H9 (cell line): ENCODE measurements at regions not wholly inside any gene's neighbourhood (a gene's known extent, or its start where the extent isn't known, plus 50 kb on each side); places are given as distances from the start of the nearest gene placed in this dataset.

Experiments used
- DNase-seq: peaks from one replicate; pipeline ENCODE4 v3.0.0-alpha.2; 2017
- H2AFZ ChIP-seq: one replicate; pipeline ENCODE4 v1.6.1; 2013; ENCODE audit warnings: mild to moderate bottlenecking, low read length, control low read depth, moderate library complexity
- H2AK5ac ChIP-seq: 2 replicates; pipeline ENCODE4 v1.6.1; 2013; ENCODE audit warnings: low read length, control low read depth, mixed read lengths; ENCODE audit not compliant: insufficient read length
- H2BK120ac ChIP-seq: one replicate; pipeline ENCODE4 v1.6.1; 2013; ENCODE audit warnings: low read depth, mild to moderate bottlenecking, low read length, control low read depth, inconsistent platforms; ENCODE audit not compliant: poor library complexity, severe bottlenecking
- H2BK12ac ChIP-seq: 2 replicates; pipeline ENCODE4 v1.6.1; 2013; ENCODE audit warnings: low read length, control low read depth, mixed read lengths, low read depth; ENCODE audit not compliant: insufficient read length
- H2BK15ac ChIP-seq: 2 replicates; pipeline ENCODE4 v1.6.1; 2013; ENCODE audit warnings: low read depth, low read length, control low read depth
- H2BK20ac ChIP-seq: one replicate; pipeline ENCODE4 v1.6.1; 2013; ENCODE audit warnings: low read depth, mild to moderate bottlenecking, low read length, control low read depth, inconsistent platforms; ENCODE audit not compliant: poor library complexity, severe bottlenecking
- H2BK5ac ChIP-seq: 2 replicates; pipeline ENCODE4 v1.6.1; 2013; ENCODE audit warnings: low read length, control low read depth, mixed read lengths; ENCODE audit not compliant: insufficient read length
- H3K14ac ChIP-seq: 2 replicates; pipeline ENCODE4 v1.6.1; 2013; ENCODE audit warnings: low read length, control low read depth; ENCODE audit not compliant: insufficient read depth
- H3K18ac ChIP-seq: 2 replicates; pipeline ENCODE4 v1.6.1; 2013; ENCODE audit warnings: low read depth, mild to moderate bottlenecking, mixed read lengths, low read length, control low read depth; ENCODE audit not compliant: insufficient read length
- H3K23ac ChIP-seq: 2 replicates; pipeline ENCODE4 v1.6.1; 2013; ENCODE audit warnings: low read length, control low read depth, mixed read lengths, low read depth; ENCODE audit not compliant: insufficient read length
- H3K23me2 ChIP-seq: 2 replicates; pipeline ENCODE4 v1.6.1; 2013; ENCODE audit warnings: low read depth, mild to moderate bottlenecking, mixed read lengths, low read length, control low read depth; ENCODE audit not compliant: insufficient read length, poor library complexity, severe bottlenecking
- H3K27ac ChIP-seq: 2 replicates; pipeline ENCODE4 v1.5.1; 2013; ENCODE audit warnings: low read length, control low read depth, mixed read lengths, low read depth; ENCODE audit not compliant: insufficient read length
- H3K27me3 ChIP-seq: 2 replicates; pipeline ENCODE4 v1.6.1; 2013; ENCODE audit warnings: low read length, control low read depth, inconsistent platforms; ENCODE audit not compliant: insufficient read depth
- H3K4ac ChIP-seq: 2 replicates; pipeline ENCODE4 v1.6.1; 2013; ENCODE audit warnings: low read depth, mild to moderate bottlenecking, control low read depth, inconsistent platforms, low read length, moderate library complexity
- H3K4me1 ChIP-seq: 2 replicates; pipeline ENCODE4 v1.6.1; 2013; ENCODE audit warnings: low read length, control low read depth, inconsistent platforms; ENCODE audit not compliant: insufficient read depth
- H3K4me2 ChIP-seq: 2 replicates; pipeline ENCODE4 v1.6.1; 2013; ENCODE audit warnings: low read length, control low read depth, mixed read lengths; ENCODE audit not compliant: insufficient read length, insufficient read depth
- H3K56ac ChIP-seq: 2 replicates; pipeline ENCODE4 v1.6.1; 2013; ENCODE audit warnings: low read depth, mild to moderate bottlenecking, mixed read lengths, low read length, control low read depth; ENCODE audit not compliant: insufficient read length
- H3K79me1 ChIP-seq: 2 replicates; pipeline ENCODE4 v1.6.1; 2013; ENCODE audit warnings: low read depth, mild to moderate bottlenecking, moderate library complexity, low read length, control low read depth, inconsistent platforms; ENCODE audit not compliant: insufficient read depth, poor library complexity, severe bottlenecking
- H3K79me2 ChIP-seq: 2 replicates; pipeline ENCODE4 v1.6.1; 2013; ENCODE audit warnings: low read length, control low read depth, inconsistent platforms; ENCODE audit not compliant: insufficient read depth
- H3K9ac ChIP-seq: 2 replicates; pipeline ENCODE4 v1.6.1; 2013; ENCODE audit warnings: low read length, control low read depth, mixed read lengths; ENCODE audit not compliant: insufficient read length; ENCODE audit errors: extremely low read depth
- H3K9me3 ChIP-seq: one replicate; pipeline ENCODE4 v1.6.1; 2013; ENCODE audit warnings: low read depth, low read length, inconsistent platforms; ENCODE audit not compliant: control insufficient read depth
- H3T11ph ChIP-seq: one replicate; pipeline ENCODE4 v1.6.1; 2013; ENCODE audit warnings: mild to moderate bottlenecking, low read length, control low read depth, inconsistent platforms
- H4K20me1 ChIP-seq: one replicate; pipeline ENCODE4 v1.6.1; 2013; ENCODE audit not compliant: control insufficient read depth, insufficient read length, insufficient read depth
- H4K5ac ChIP-seq: 2 replicates; pipeline ENCODE4 v1.6.1; 2013; ENCODE audit warnings: low read depth, mild to moderate bottlenecking, mixed read lengths, low read length, control low read depth; ENCODE audit not compliant: insufficient read length
- H4K8ac ChIP-seq: replicated peaks from 2 replicates; pipeline ENCODE4 v1.6.1; 2013; ENCODE audit warnings: low read length, control low read depth, mixed read lengths, low read depth; ENCODE audit not compliant: insufficient read length
- H4K91ac ChIP-seq: 2 replicates; pipeline ENCODE4 v1.6.1; 2013; ENCODE audit warnings: low read depth, mild to moderate bottlenecking, moderate library complexity, mixed read lengths, low read length, control low read depth; ENCODE audit not compliant: insufficient read length
- H3K27ac Mint-ChIP-seq, 3 experiments: 2 replicates in 2 of 3; 3 replicates in 1 of 3; pipeline ENCODE4 v1.8.0; 2020 to 2021; ENCODE audit warnings: mixed read lengths in 3 of 3, mild to moderate bottlenecking in 1 of 3, moderate library complexity in 1 of 3
- H3K27me3 Mint-ChIP-seq: 2 replicates; pipeline ENCODE4 v1.8.0; 2021; ENCODE audit warnings: low read depth, mild to moderate bottlenecking, moderate library complexity, mixed read lengths
- H3K36me3 Mint-ChIP-seq, 3 experiments: 2 replicates in 2 of 3; 3 replicates in 1 of 3; pipeline ENCODE4 v1.8.0; 2020 to 2021; ENCODE audit warnings: low read depth in 3 of 3, mixed read lengths in 3 of 3; ENCODE audit not compliant: insufficient read depth in 1 of 3
- H3K4me1 Mint-ChIP-seq, 2 experiments: 2 replicates each; pipeline ENCODE4 v1.8.0; 2020; ENCODE audit warnings: mixed read lengths in 2 of 2
- H3K4me3 Mint-ChIP-seq, 2 experiments: 2 replicates in 1 of 2; 3 replicates in 1 of 2; pipeline ENCODE4 v1.8.0; 2020 to 2021; ENCODE audit warnings: mild to moderate bottlenecking in 2 of 2, mixed read lengths in 2 of 2, moderate library complexity in 1 of 2
- H3K9me3 Mint-ChIP-seq, 2 experiments: 2 replicates in 1 of 2; 3 replicates in 1 of 2; pipeline ENCODE4 v1.8.0; 2020; ENCODE audit warnings: mild to moderate bottlenecking in 2 of 2, mixed read lengths in 2 of 2, moderate library complexity in 1 of 2
- CTCF ChIP-seq: fragments of 200-600 bp; sonication (generic); conservative IDR thresholded peaks from 3 replicates; pipeline ENCODE4 v1.8.0; 2021; ENCODE audit warnings: antibody characterized with exemption, mild to moderate bottlenecking
- WGBS: extraction: QIAGEN DNeasy Blood & Tissue Kit; methylation state at CpG from one replicate; pipeline ENCODE4 v1.1.7; 2013; ENCODE audit warnings: missing lambda C conversion rate, low lambda C conversion rate, mixed read lengths; ENCODE audit not compliant: insufficient read length; ENCODE audit errors: extremely low coverage; 5-methylcytosine and 5-hydroxymethylcytosine counted together

- no peak for DNase-seq
- Histone ChIP-seq H3K18ac (no peak overlapping the region), H2BK15ac (no peak overlapping the region), H2AFZ (no peak overlapping the region), H3K79me1 (no peaks in the 10 kb centered on the region), H3K23me2 (no peaks in the 10 kb centered on the region), H2BK5ac (no peak overlapping the region), H4K8ac (no peak overlapping the region), H3K4ac (no peak overlapping the region), H3K14ac (no peak overlapping the region), H3K27me3 (no peaks in the 10 kb centered on the region), H4K5ac (no peak overlapping the region), H3K79me2 (no peaks in the 10 kb centered on the region), H3K9ac (no peak overlapping the region), H2AK5ac (no peak overlapping the region), H3K27ac (no peak overlapping the region), H3K9me3 (no peaks in the 10 kb centered on the region), H4K20me1 (no peaks in the 10 kb centered on the region), H3K23ac (no peak overlapping the region), H2BK120ac (no peak overlapping the region), H2BK20ac (no peak overlapping the region), H2BK12ac (no peak overlapping the region), H3K4me1 (no peaks in the 10 kb centered on the region), H3K4me2 (no peak overlapping the region), H4K91ac (no peak overlapping the region), H3K56ac (no peak overlapping the region), H3T11ph (no peak overlapping the region)
- Mint-ChIP-seq H3K27ac (no peak overlapping the region), H3K4me1 (peaks cover 5 to 8% of the 10 kb centered on the region in 2 experiments), H3K36me3 (peaks cover 0 to 2% (median 0%) of the 10 kb centered on the region in 3 experiments; a peak in 1 of 7 replicates), H3K27me3 (no peaks in the 10 kb centered on the region), H3K9me3 (no peaks in the 10 kb centered on the region), H3K4me3 (no peak overlapping the region)
- TF ChIP-seq CTCF: peak; percentile 27; the same call in 1 of the 3 replicates
- no CpG with 5 or more reads among the region's 4 CpGs for WGBS
Measured at GRCh38 chr13:89361909-89362308, 1690.7 kb downstream of the SLITRK5 start.
